GM19468 (cell line): ENCODE measurements at regions not wholly inside any gene's neighbourhood (a gene's known extent, or its start where the extent isn't known, plus 50 kb on each side); places are given as distances from the start of the nearest gene placed in this dataset.
"Not testable (repeated sequence)": the region's sequence is repeated elsewhere in the genome, so short reads cannot be mapped to it uniquely, and the experiment has no call there.

Experiments used
- ATAC-seq: cut with Tn5 transposase; IDR thresholded peaks from one replicate; pipeline ENCODE4 v1.9.1; 2021; ENCODE audit warnings: mild to moderate bottlenecking, moderate library complexity, moderate number of reproducible peaks; ENCODE audit not compliant: unreplicated experiment; ENCODE audit errors: extremely low read depth

GRCh38 chr6:44020148-44020547 lies 107.1 kb downstream of the MRPL14 start:
- ATAC-seq, result no peak

- not testable (repeated sequence) for ATAC-seq
Measured at GRCh38 chr6:44017307-44017706, 109.9 kb downstream of the MRPL14 start.

- no peak for ATAC-seq
Measured at GRCh38 chr6:44016131-44016870, 111.0 kb downstream of the MRPL14 start.

DNA sequence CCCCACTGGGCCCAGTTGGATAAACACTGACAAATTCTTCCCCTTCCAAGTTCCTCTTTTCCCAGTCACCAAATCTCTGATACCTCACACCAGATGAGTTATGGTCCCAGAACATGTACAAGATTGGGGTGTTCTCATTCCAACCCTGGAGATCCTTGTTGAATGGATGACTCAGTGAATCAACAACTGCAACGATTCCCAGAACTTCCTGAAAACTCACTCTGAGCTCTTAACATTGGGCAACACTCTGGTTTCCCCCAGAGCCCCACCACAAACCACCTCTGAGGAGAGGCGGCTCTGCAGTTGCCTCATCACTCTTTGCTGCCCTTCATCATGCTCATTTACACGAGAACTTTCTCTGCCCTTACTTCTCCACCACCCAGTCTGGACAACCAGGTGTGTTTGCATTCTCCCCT lies 115.2 kb downstream of the MRPL14 start:
- ATAC-seq, result no peak

- ATAC-seq, result no peak
Measured at GRCh38 chr6:44011350-44011920, 115.8 kb downstream of the MRPL14 start.

GRCh38 chr6:44010411-44011349 lies 116.6 kb downstream of the MRPL14 start:
- ATAC-seq, result no peak

DNA sequence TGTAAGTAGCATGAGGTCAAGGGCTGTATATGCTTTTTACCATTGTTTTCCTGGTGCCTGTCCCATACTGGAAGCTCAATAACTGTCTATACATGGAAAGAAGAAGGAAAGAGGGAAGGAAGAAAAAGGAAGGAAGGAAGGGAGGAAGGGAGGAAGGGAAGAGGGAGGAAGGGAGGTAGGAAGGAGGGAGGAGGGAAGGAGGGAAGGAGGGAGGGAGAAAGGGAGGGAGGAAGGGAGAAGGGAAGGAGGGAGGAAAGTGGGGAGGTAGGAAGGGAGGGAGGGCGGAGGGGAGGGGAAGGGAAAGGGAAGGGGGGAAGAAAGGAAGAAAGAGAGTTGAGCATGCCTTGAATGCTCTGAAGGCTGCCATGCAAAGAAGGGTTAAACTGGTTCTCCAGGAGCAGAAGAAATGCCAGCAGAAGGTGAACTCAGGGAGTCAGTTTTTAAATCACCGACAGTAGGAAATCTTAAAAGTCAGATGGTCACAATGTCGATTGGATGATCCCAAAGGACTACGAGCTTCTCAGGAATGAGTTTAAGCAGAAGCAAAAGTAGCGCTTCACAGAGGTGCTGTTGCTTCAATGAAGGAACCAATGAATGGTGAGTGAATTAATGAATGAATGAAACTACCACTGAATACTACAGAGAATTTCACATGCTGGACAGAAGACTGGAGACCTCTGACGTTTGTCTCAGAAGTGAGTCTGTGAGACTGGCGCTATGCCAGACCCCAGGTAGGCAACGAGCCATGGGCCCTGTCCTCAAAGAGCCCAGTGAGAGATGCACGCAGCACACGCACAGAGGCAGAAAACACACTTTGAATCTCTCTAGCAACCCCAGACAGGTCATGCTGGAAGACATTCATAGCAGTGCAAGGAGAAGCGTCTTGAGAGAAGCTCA lies 117.6 kb downstream of the MRPL14 start:
- no peak for ATAC-seq

GRCh38 chr6:44008821-44009370 lies 118.4 kb downstream of the MRPL14 start:
- ATAC-seq, result no peak

DNA sequence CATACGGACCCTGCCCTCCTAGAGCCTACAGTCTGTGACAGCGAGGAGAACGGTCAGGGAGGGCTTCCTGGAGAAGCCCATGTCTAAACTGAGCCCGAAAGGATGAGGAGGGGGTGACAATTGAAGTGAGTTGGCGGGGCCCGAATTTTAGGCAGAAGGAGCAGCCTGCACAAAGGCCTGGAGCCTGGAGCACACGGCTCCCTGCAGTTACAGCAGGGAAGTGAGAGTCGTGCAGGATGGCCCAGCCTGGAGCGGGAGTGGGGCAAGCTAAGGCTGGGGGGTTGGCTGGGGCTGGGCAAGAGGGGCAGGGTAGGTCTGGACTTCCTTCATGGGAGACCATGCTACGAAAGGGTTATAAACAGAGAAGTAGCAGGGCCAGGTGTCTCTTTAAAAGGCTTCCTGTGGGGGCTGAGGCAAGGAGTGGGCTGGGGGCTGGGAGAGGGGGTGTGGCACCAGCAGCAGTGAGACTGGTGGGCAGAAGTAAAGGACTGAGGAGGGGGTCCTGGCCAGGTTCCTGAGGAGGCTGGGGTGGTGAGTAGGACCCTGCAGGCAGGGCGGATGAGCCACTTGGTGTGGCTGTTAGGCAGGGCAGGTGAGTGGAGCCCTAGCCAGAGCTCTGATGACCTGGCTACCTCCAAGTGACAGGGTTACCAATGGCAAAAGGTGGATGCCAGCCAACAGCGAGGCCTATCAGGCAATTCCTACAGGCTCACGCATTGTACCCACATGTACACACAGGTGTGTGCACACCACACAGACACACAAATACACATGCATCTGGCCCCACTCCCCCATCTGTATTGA lies 119.2 kb downstream of the MRPL14 start:
- no peak for ATAC-seq

GRCh38 chr6:44006872-44007303 lies 120.4 kb downstream of the MRPL14 start:
- no peak for ATAC-seq

- ATAC-seq, result no peak
Measured at GRCh38 chr6:44006123-44006871, 121.0 kb downstream of the MRPL14 start.

GRCh38 chr6:44005507-44005903 lies 121.7 kb downstream of the MRPL14 start:
- no peak for ATAC-seq

- ATAC-seq, result no peak
Measured at GRCh38 chr6:44004625-44005506, 122.4 kb downstream of the MRPL14 start.

- ATAC-seq, result no peak
Measured at GRCh38 chr6:44004136-44004535, 123.1 kb downstream of the MRPL14 start.

- no peak for ATAC-seq
Measured at GRCh38 chr6:44003345-44004061, 123.7 kb downstream of the MRPL14 start.

- no peak for ATAC-seq
Measured at GRCh38 chr6:44002593-44003344, 124.5 kb downstream of the MRPL14 start.
